ENCODE measurements at regions not wholly inside any gene's neighbourhood (a gene's known extent, or its start where the extent isn't known, plus 50 kb on each side); places are given as distances from the start of the nearest gene placed in this dataset.
A peak's percentile ranks its signal among the peaks of the same experiment; 100 is the strongest.

DNA sequence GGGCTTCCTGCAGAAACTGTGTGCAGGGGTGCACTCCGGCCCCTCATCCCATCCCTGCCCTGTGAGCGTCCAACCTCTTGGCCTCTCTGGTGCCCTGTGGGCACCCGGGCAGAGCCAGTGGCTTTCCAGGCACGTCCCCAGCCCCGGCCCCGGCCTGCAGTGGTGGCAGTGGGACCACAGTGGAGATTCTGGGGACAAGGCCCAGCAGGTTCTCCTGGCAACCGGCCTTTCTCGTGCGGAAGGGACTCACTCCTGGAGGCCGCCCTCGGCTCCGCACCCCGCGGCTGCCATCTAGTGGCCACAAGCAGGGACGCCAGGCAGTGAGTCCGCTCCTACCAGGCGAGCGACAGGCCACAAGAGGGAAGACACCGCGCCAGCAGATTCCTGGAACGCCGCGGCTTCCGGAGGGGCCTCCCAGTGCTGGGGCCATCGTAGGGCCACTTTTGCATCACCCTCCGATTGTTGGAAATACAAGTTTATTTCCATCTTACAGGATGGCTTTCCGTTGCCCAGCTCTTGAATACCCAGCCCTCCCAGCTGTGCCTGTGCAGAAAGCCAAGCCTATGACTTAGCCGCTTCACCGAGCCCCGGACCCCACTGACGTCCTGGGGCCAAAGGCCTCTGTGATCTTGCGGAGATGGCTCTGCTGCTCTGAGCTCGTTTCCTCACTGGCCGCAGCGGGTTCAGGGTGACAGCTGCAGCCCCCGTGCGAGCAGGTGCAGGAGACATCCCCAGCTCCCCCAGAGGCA is 357.3 kb downstream of the CTTN start:
- peak; percentile 79 to 81 for DNase-seq
- ChIA-PET POLR2A (no interaction called here), CTCF (interaction anchor here (0.9 kb wide), 1 partner anchor 252 kb away, joined by 3 read pairs; no protein-coding TSS in a partner anchor)
- no peak overlapping the region for H3K27ac Mint-ChIP-seq (ENCODE audit: unreplicated experiment)
- peaks cover 42% of the 10 kb centered on the region for H3K9me3 Mint-ChIP-seq (ENCODE audit: unreplicated experiment)
- no peaks in the 10 kb centered on the region for H3K27me3 ChIP-seq (replicated peaks; ENCODE audit: control insufficient read depth, insufficient read depth, low read length)
- H3K4me3 Mint-ChIP-seq (ENCODE audit: unreplicated experiment), result no peak overlapping the region
- peaks cover 62% of the 10 kb centered on the region for H3K36me3 Mint-ChIP-seq (ENCODE audit: insufficient read depth, unreplicated experiment)
- H3K9me3 ChIP-seq, result peaks cover 17% of the 10 kb centered on the region
- no peaks in the 10 kb centered on the region for H3K36me3 ChIP-seq (ENCODE audit: control insufficient read depth, insufficient read depth, low read length)
- BruUV-seq (replicated peaks), result no TSS peak
- no peaks in the 10 kb centered on the region for H3K4me1 ChIP-seq
- no peaks in the 10 kb centered on the region for H3K27me3 Mint-ChIP-seq (ENCODE audit: insufficient read depth, unreplicated experiment)
- H3K4me3 ChIP-seq (ENCODE audit: low read depth, low read length), result no peak overlapping the region
- intact Hi-C loops (cut with micrococcal nuclease; ENCODE audit: unreplicated experiment), result loop anchor here (1.0 kb wide), 1 partner anchor 288 kb away; no protein-coding TSS in a partner anchor
- H3K4me1 Mint-ChIP-seq (ENCODE audit: low read depth, unreplicated experiment), result no peaks in the 10 kb centered on the region
- TF ChIP-seq, protein P1, sequence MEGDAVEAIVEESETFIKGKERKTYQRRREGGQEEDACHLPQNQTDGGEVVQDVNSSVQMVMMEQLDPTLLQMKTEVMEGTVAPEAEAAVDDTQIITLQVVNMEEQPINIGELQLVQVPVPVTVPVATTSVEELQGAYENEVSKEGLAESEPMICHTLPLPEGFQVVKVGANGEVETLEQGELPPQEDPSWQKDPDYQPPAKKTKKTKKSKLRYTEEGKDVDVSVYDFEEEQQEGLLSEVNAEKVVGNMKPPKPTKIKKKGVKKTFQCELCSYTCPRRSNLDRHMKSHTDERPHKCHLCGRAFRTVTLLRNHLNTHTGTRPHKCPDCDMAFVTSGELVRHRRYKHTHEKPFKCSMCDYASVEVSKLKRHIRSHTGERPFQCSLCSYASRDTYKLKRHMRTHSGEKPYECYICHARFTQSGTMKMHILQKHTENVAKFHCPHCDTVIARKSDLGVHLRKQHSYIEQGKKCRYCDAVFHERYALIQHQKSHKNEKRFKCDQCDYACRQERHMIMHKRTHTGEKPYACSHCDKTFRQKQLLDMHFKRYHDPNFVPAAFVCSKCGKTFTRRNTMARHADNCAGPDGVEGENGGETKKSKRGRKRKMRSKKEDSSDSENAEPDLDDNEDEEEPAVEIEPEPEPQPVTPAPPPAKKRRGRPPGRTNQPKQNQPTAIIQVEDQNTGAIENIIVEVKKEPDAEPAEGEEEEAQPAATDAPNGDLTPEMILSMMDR (IDR thresholded peaks at IDR 0.05; ENCODE audit: insufficient read depth in 1 of 2, low read depth in 1 of 2, low read length in 1 of 2, severe bottlenecking in 1 of 2, unreplicated experiment in 1 of 2), result peak; percentile 89 to 91

DNA sequence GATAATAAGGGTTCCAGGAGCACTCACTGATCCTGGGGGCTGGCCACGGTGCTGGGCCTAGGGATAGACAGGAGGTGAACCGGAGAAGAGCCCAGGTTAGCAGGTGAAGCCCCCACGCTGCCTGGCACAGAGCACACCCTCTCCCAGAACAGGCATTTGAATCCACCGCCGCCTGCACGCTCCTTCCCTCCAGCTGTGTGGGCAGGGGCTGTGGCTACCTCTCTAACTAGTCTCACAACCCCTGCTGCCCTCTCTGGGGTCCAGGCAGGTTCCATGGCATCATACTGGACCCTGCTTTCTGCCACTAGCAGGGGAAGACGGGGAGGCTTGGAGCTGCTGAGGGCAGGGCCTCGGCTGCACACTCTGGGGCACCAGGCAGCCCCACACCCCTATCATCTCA is 358.0 kb downstream of the CTTN start:
- Mint-ChIP-seq H3K27ac (ENCODE audit: unreplicated experiment) (no peak overlapping the region), H3K36me3 (ENCODE audit: insufficient read depth, unreplicated experiment) (peaks cover 62% of the 10 kb centered on the region), H3K9me3 (ENCODE audit: unreplicated experiment) (peaks cover 34% of the 10 kb centered on the region), H3K27me3 (ENCODE audit: insufficient read depth, unreplicated experiment) (no peaks in the 10 kb centered on the region), H3K4me1 (ENCODE audit: low read depth, unreplicated experiment) (no peaks in the 10 kb centered on the region), H3K4me3 (ENCODE audit: unreplicated experiment) (no peak overlapping the region)
- ChIA-PET POLR2A (no interaction called here), CTCF (interaction anchor here (0.6 to 0.9 kb wide), 2 partner anchors 252 to 288 kb away, joined by 3 read pairs; no protein-coding TSS in a partner anchor)
- no TSS peak for BruUV-seq (replicated peaks)
- TF ChIP-seq, protein P1 (IDR thresholded peaks at IDR 0.05; ENCODE audit: insufficient read depth in 1 of 2, low read depth in 1 of 2, low read length in 1 of 2, severe bottlenecking in 1 of 2, unreplicated experiment in 1 of 2), result no peak
- Histone ChIP-seq H3K36me3 (ENCODE audit: control insufficient read depth, insufficient read depth, low read length) (no peaks in the 10 kb centered on the region), H3K4me1 (no peaks in the 10 kb centered on the region), H3K27me3 (replicated peaks; ENCODE audit: control insufficient read depth, insufficient read depth, low read length) (no peaks in the 10 kb centered on the region), H3K9me3 (peaks cover 10% of the 10 kb centered on the region), H3K4me3 (ENCODE audit: low read depth, low read length) (no peak overlapping the region)
- no peak for DNase-seq
- intact Hi-C loops (cut with micrococcal nuclease; ENCODE audit: unreplicated experiment), result no loop called here

DNA sequence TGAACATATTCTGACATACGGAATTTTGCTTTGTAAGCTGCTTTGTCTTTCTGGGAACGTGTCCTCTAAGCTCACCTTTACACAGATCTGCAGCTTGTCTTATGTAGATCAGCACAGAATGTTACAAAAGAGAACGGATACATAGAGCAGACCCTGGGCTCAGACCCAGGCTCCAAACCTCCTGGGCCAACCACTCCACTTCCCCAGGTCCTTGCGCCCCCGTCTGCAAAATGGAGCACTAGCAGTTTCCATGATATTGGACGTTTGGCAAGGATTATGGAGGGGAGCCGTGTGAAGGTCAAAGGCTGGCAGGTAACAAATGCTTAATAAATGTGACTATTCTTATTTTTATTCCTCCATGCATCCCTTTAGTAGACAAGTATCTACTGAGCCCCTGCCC is 358.4 kb downstream of the CTTN start:
- Histone ChIP-seq H3K36me3 (ENCODE audit: control insufficient read depth, insufficient read depth, low read length) (no peaks in the 10 kb centered on the region), H3K27me3 (replicated peaks; ENCODE audit: control insufficient read depth, insufficient read depth, low read length) (no peaks in the 10 kb centered on the region), H3K4me3 (ENCODE audit: low read depth, low read length) (no peak overlapping the region), H3K4me1 (no peaks in the 10 kb centered on the region), H3K9me3 (peaks cover 5% of the 10 kb centered on the region)
- H3K9me3 Mint-ChIP-seq (ENCODE audit: unreplicated experiment), result peaks cover 30% of the 10 kb centered on the region
- no peaks in the 10 kb centered on the region for H3K4me1 Mint-ChIP-seq (ENCODE audit: low read depth, unreplicated experiment)
- peak in 1 of 2 experiments; percentile 26 for DNase-seq
- H3K4me3 Mint-ChIP-seq (ENCODE audit: unreplicated experiment), result no peak overlapping the region
- H3K27me3 Mint-ChIP-seq (ENCODE audit: insufficient read depth, unreplicated experiment), result no peaks in the 10 kb centered on the region
- H3K27ac Mint-ChIP-seq (ENCODE audit: unreplicated experiment), result no peak overlapping the region
- POLR2A ChIA-PET, result no interaction called here
- TF ChIP-seq, protein P1 (IDR thresholded peaks at IDR 0.05; ENCODE audit: insufficient read depth in 1 of 2, low read depth in 1 of 2, low read length in 1 of 2, severe bottlenecking in 1 of 2, unreplicated experiment in 1 of 2), result no peak
- peaks cover 62% of the 10 kb centered on the region for H3K36me3 Mint-ChIP-seq (ENCODE audit: insufficient read depth, unreplicated experiment)
- intact Hi-C loops (cut with micrococcal nuclease; ENCODE audit: unreplicated experiment), result no loop called here
- CTCF ChIA-PET, result interaction anchor here (0.6 kb wide), 1 partner anchor 289 kb away, joined by 3 read pairs; no protein-coding TSS in a partner anchor
- no TSS peak for BruUV-seq (replicated peaks)

All from Caco-2 (cell line).